ENCODE measurements at regions not wholly inside any gene's neighbourhood (a gene's known extent, or its start where the extent isn't known, plus 50 kb on each side); places are given as distances from the start of the nearest gene placed in this dataset.
A peak's percentile ranks its signal among the peaks of the same experiment; 100 is the strongest.
"Not testable (repeated sequence)": the region's sequence is repeated elsewhere in the genome, so short reads cannot be mapped to it uniquely, and the experiment has no call there.

GRCh38 chr21:8994640-8995511 lies 1526.5 kb upstream of the TPTE start:
- Mint-ChIP-seq H3K9me3 (peaks cover 17 to 55% (median 39%) of the 10 kb centered on the region in 9 donors), H3K27ac (no peak overlapping the region), H3K4me3 (no peak overlapping the region), H3K36me3 (peaks cover 0 to 41% (median 13%) of the 10 kb centered on the region in 3 donors), H3K4me1 (peaks cover 0 to 17% (median 2%) of the 10 kb centered on the region in 4 donors), H3K27me3 (peaks cover 28 to 58% (median 41%) of the 10 kb centered on the region in 5 donors)
- ATAC-seq (no peak), DNase-seq (no peak)
- POLR2A ChIA-PET = no interaction called here

GRCh38 chr21:8996487-8996968 lies 1524.9 kb upstream of the TPTE start:
- Mint-ChIP-seq H3K9me3 (peaks cover 15 to 46% (median 33%) of the 10 kb centered on the region in 9 donors), H3K4me1 (peaks cover 0 to 13% (median 0%) of the 10 kb centered on the region in 4 donors), H3K27me3 (peaks cover 21 to 43% (median 31%) of the 10 kb centered on the region in 5 donors), H3K36me3 (peaks cover 0 to 27% (median 8%) of the 10 kb centered on the region in 3 donors)
- H3K27ac Mint-ChIP-seq, POLR2A ChIA-PET, ATAC-seq, DNase-seq, H3K4me3 Mint-ChIP-seq: not testable (repeated sequence)

- DNase-seq (no peak), ATAC-seq (no peak)
- peaks cover 0 to 8% (median 0%) of the 10 kb centered on the region in 4 donors for H3K4me1 Mint-ChIP-seq
- no peak overlapping the region for H3K4me3 Mint-ChIP-seq
- peaks cover 0 to 22% (median 3%) of the 10 kb centered on the region in 3 donors for H3K36me3 Mint-ChIP-seq
- H3K27me3 Mint-ChIP-seq = peaks cover 17 to 40% (median 26%) of the 10 kb centered on the region in 5 donors
- peaks cover 18 to 41% (median 33%) of the 10 kb centered on the region in 9 donors for H3K9me3 Mint-ChIP-seq
- H3K27ac Mint-ChIP-seq = no peak overlapping the region
- POLR2A ChIA-PET = no interaction called here
These were observed 1524.4 kb upstream of the TPTE start for GRCh38 chr21:8997011-8997440.

GRCh38 chr21:8997443-8998390 lies 1523.7 kb upstream of the TPTE start:
- H3K36me3 Mint-ChIP-seq = peaks cover 0 to 19% (median 0%) of the 10 kb centered on the region in 3 donors
- DNase-seq, POLR2A ChIA-PET, H3K4me3 Mint-ChIP-seq, H3K4me1 Mint-ChIP-seq, H3K27ac Mint-ChIP-seq, ATAC-seq: not testable (repeated sequence)
- H3K27me3 Mint-ChIP-seq = peaks cover 10 to 33% (median 19%) of the 10 kb centered on the region in 5 donors
- peaks cover 13 to 39% (median 29%) of the 10 kb centered on the region in 9 donors for H3K9me3 Mint-ChIP-seq

- H3K4me3 Mint-ChIP-seq, DNase-seq, H3K27ac Mint-ChIP-seq, POLR2A ChIA-PET, ATAC-seq, H3K4me1 Mint-ChIP-seq: not testable (repeated sequence)
- peaks cover 5 to 37% (median 24%) of the 10 kb centered on the region in 9 donors for H3K9me3 Mint-ChIP-seq
- peaks cover 0 to 12% (median 0%) of the 10 kb centered on the region in 3 donors for H3K36me3 Mint-ChIP-seq
- peaks cover 4 to 30% (median 16%) of the 10 kb centered on the region in 5 donors for H3K27me3 Mint-ChIP-seq
These were observed 1522.9 kb upstream of the TPTE start for GRCh38 chr21:8998480-8998879.

GRCh38 chr21:8998946-8999681 lies 1522.3 kb upstream of the TPTE start:
- H3K27me3 Mint-ChIP-seq = peaks cover 1 to 27% (median 11%) of the 10 kb centered on the region in 5 donors
- peaks cover 0 to 8% (median 0%) of the 10 kb centered on the region in 3 donors for H3K36me3 Mint-ChIP-seq
- H3K4me3 Mint-ChIP-seq = no peak overlapping the region
- no peak for ATAC-seq
- no peaks in the 10 kb centered on the region for H3K4me1 Mint-ChIP-seq
- peaks cover 0 to 33% (median 24%) of the 10 kb centered on the region in 9 donors for H3K9me3 Mint-ChIP-seq
- no peak overlapping the region for H3K27ac Mint-ChIP-seq
- DNase-seq = no peak
- POLR2A ChIA-PET = no interaction called here

GRCh38 chr21:9000132-9000531 lies 1521.3 kb upstream of the TPTE start:
- H3K36me3 Mint-ChIP-seq, POLR2A ChIA-PET, H3K4me3 Mint-ChIP-seq, DNase-seq, H3K27ac Mint-ChIP-seq, H3K4me1 Mint-ChIP-seq, ATAC-seq: not testable (repeated sequence)
- Mint-ChIP-seq H3K27me3 (peaks cover 0 to 28% (median 8%) of the 10 kb centered on the region in 5 donors), H3K9me3 (peaks cover 0 to 37% (median 18%) of the 10 kb centered on the region in 9 donors)

- ATAC-seq, H3K36me3 Mint-ChIP-seq, DNase-seq, H3K27ac Mint-ChIP-seq, POLR2A ChIA-PET, H3K4me1 Mint-ChIP-seq, H3K4me3 Mint-ChIP-seq: not testable (repeated sequence)
- Mint-ChIP-seq H3K27me3 (peaks cover 0 to 30% (median 8%) of the 10 kb centered on the region in 5 donors), H3K9me3 (peaks cover 0 to 38% (median 19%) of the 10 kb centered on the region in 9 donors)
These were observed 1520.7 kb upstream of the TPTE start for GRCh38 chr21:9000671-9001070.

GRCh38 chr21:9001890-9002663 lies 1519.3 kb upstream of the TPTE start:
- H3K27ac Mint-ChIP-seq, H3K4me1 Mint-ChIP-seq, H3K4me3 Mint-ChIP-seq, ATAC-seq, POLR2A ChIA-PET, DNase-seq: not testable (repeated sequence)
- Mint-ChIP-seq H3K9me3 (peaks cover 0 to 42% (median 22%) of the 10 kb centered on the region in 9 donors), H3K36me3 (peaks cover 0 to 13% (median 0%) of the 10 kb centered on the region in 3 donors), H3K27me3 (peaks cover 2 to 40% (median 18%) of the 10 kb centered on the region in 5 donors)

GRCh38 chr21:9003909-9004814 lies 1517.2 kb upstream of the TPTE start:
- H3K4me1 Mint-ChIP-seq, POLR2A ChIA-PET, H3K4me3 Mint-ChIP-seq, DNase-seq, ATAC-seq: not testable (repeated sequence)
- Mint-ChIP-seq H3K27me3 (peaks cover 6 to 58% (median 34%) of the 10 kb centered on the region in 5 donors), H3K27ac (peak overlapping the region in 1 of 10 donors; percentile 3), H3K36me3 (peaks cover 0 to 12% (median 0%) of the 10 kb centered on the region in 3 donors), H3K9me3 (peaks cover 0 to 52% (median 33%) of the 10 kb centered on the region in 9 donors)

All from naive thymus-derived CD8-positive, alpha-beta T cell (primary cell).